HEK293T (cell line): ENCODE measurements at regions not wholly inside any gene's neighbourhood (a gene's known extent, or its start where the extent isn't known, plus 50 kb on each side); places are given as distances from the start of the nearest gene placed in this dataset.
A peak's percentile ranks its signal among the peaks of the same experiment; 100 is the strongest.

Experiments used
- CTCF ChIA-PET: fragments of 350-600 bp; formaldehyde crosslinking; extraction: SDS; loops from one replicate; lab custom pipeline; 2021; ENCODE audit warnings: antibody characterized with exemption, inconsistent platforms; lab: Yijun Ruan, JAX
- POLR2A ChIA-PET: fragments of 350-600 bp; formaldehyde crosslinking; extraction: SDS; loops from one replicate; lab custom pipeline; 2020; ENCODE audit warnings: antibody characterized with exemption, inconsistent platforms; lab: Yijun Ruan, JAX
- DNase-seq: peaks from one replicate; pipeline ENCODE4 v3.0.0; 2012; ENCODE audit warnings: mixed read lengths; ENCODE audit errors: extremely low spot score
- ARNT ChIP-seq: fragments of 450-650 bp; IDR thresholded peaks from 2 replicates; pipeline ENCODE4 v1.6.1; 2017; ENCODE audit warnings: mild to moderate bottlenecking
- BHLHE40 ChIP-seq: fragments of 450-650 bp; IDR thresholded peaks from 2 replicates; pipeline ENCODE4 v1.6.1; 2016; ENCODE audit warnings: mild to moderate bottlenecking, moderate library complexity, borderline replicate concordance
- CTBP1 ChIP-seq: fragments of 450-650 bp; IDR thresholded peaks from 2 replicates; pipeline ENCODE4 v1.6.1; 2016; ENCODE audit warnings: borderline replicate concordance
- ELF4 ChIP-seq: fragments of 450-650 bp; IDR thresholded peaks from 2 replicates; pipeline ENCODE4 v1.6.1; 2017; ENCODE audit warnings: antibody characterized with exemption
- FOXA1 ChIP-seq: fragments of 450-650 bp; IDR thresholded peaks from 2 replicates; pipeline ENCODE4 v1.6.1; 2016; ENCODE audit warnings: mild to moderate bottlenecking
- FOXK2 ChIP-seq: fragments of 450-650 bp; IDR thresholded peaks from 2 replicates; pipeline ENCODE4 v1.6.1; 2016; ENCODE audit warnings: mild to moderate bottlenecking
- FOXM1 ChIP-seq: fragments of 450-650 bp; IDR thresholded peaks from 2 replicates; pipeline ENCODE4 v1.6.1; 2017; ENCODE audit warnings: mild to moderate bottlenecking, borderline replicate concordance
- HDGF ChIP-seq: fragments of 450-650 bp; IDR thresholded peaks from 2 replicates; pipeline ENCODE4 v1.6.1; 2017; ENCODE audit warnings: antibody characterized with exemption, borderline replicate concordance
- L3MBTL2 ChIP-seq: fragments of 450-650 bp; conservative IDR thresholded peaks from 2 replicates; pipeline ENCODE4 v1.6.1; 2016; ENCODE audit warnings: mild to moderate bottlenecking
- LEF1 ChIP-seq: fragments of 450-650 bp; IDR thresholded peaks from 2 replicates; pipeline ENCODE4 v1.6.1; 2017; ENCODE audit warnings: mild to moderate bottlenecking, borderline replicate concordance
- NFRKB ChIP-seq: fragments of 450-650 bp; IDR thresholded peaks from 2 replicates; pipeline ENCODE4 v1.6.1; 2016; ENCODE audit warnings: mild to moderate bottlenecking, moderate library complexity
- PKNOX1 ChIP-seq: fragments of 450-650 bp; IDR thresholded peaks from 2 replicates; pipeline ENCODE4 v1.6.1; 2016
- SP1 ChIP-seq: fragments of 450-650 bp; IDR thresholded peaks from 2 replicates; pipeline ENCODE4 v1.6.1; 2017
- SUZ12 ChIP-seq: fragments of 450-650 bp; IDR thresholded peaks from 2 replicates; pipeline ENCODE4 v1.6.1; 2016; ENCODE audit warnings: mild to moderate bottlenecking
- TARDBP ChIP-seq: fragments of 450-650 bp; IDR thresholded peaks from 2 replicates; pipeline ENCODE4 v1.6.1; 2016
- ZNF384 ChIP-seq: fragments of 450-650 bp; IDR thresholded peaks from 2 replicates; pipeline ENCODE4 v1.6.1; 2016

DNA sequence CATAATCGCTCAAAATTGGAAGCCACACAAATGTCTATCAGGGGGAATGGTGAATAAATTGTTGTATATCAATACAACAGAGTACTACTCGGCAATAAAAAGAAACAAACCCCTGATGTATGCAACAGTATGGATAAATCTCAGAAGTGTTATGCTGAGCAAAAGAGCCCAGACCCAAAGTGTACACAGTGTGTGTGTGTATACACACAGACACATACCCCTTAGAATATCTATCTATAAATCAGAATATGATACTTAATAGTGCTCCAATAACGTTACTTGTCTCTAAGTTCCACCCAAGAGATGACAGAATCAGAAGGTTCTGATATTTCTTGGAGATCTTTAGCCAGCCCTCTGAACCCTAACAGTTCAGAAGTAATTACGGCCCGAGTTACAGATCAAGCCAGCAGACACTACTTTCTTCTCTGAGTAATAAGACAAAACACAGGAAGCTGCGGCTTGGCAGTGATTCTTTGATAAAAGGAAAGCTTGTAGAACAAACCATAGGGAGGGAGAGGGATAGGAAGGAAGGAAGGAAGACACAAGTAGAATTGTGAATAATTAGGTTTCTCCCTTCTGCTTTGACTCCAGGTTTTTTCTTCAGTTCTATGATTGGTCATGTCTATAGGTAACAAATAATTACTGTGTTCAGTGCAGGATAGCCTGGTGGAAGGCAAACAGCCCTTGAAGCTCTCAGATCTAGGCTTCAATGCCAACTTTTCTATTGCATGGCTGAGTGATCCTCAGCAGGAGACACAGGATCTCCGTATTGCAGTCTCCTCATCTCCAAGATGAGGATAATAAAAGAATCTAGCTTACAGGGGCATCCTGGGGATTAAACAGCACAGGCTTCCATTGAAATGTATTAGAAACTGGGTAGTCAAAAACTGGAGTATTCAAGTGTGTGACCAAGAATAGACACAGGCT lies 75.6 kb upstream of the TEAD1 start:
- POLR2A ChIA-PET = no interaction called here
- no peak for DNase-seq
- no peak for TF ChIP-seq ARNT
- no peak for TF ChIP-seq HDGF
- TF ChIP-seq NFRKB = no peak
- CTCF ChIA-PET = interaction anchor here (0.5 to 1.7 kb wide), 8 partner anchors 8 to 310 kb away, joined by 3 to 6 read pairs (median 4); no protein-coding TSS in a partner anchor

GRCh38 chr11:12599408-12600143 lies 74.6 kb upstream of the TEAD1 start:
- CTCF ChIA-PET = interaction anchor here (0.5 to 1.7 kb wide), 11 partner anchors 9 to 311 kb away, joined by 3 to 10 read pairs (median 3); no protein-coding TSS in a partner anchor
- POLR2A ChIA-PET = no interaction called here
- TF ChIP-seq BHLHE40 (no peak), FOXM1 (no peak), FOXA1 (no peak), LEF1 (no peak), PKNOX1 (no peak), ARNT (no peak), SUZ12 (no peak), FOXK2 (no peak), ZNF384 (no peak), HDGF (no peak), ELF4 (no peak)
- DNase-seq = peak; percentile 70

GRCh38 chr11:12600829-12601228 lies 73.4 kb upstream of the TEAD1 start:
- TF ChIP-seq ELF4 (no peak), BHLHE40 (no peak), SP1 (no peak), NFRKB (no peak), LEF1 (no peak), FOXK2 (no peak), ARNT (no peak), L3MBTL2 (no peak), FOXA1 (no peak), TARDBP (no peak), ZNF384 (no peak), HDGF (no peak), PKNOX1 (no peak), SUZ12 (no peak), CTBP1 (no peak), FOXM1 (no peak)
- no peak for DNase-seq
- ChIA-PET POLR2A (no interaction called here), CTCF (interaction anchor here (0.7 to 1.2 kb wide), 2 partner anchors 115 to 288 kb away, joined by 4 to 10 read pairs; no protein-coding TSS in a partner anchor)

DNA sequence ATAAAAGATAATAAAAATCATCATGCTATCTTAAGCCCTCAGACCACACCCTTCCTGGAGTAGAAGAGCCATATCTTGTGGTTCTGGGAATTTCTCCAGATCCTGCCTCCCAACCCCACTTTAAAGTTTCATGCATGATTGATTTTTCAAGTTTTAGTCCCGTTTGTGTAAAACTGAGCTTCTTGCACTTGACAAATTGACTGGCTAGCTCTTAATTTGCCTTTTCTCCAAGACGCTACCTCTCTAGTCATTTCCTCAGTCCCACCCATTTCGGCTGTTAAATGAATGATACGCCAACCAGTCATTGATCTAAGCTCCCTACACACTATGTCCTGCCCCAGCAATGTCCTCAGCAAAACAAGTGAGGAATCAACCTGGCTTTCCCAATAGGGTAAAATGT lies 71.8 kb upstream of the TEAD1 start:
- TF ChIP-seq TARDBP (no peak), CTBP1 (no peak), ELF4 (no peak), SP1 (no peak), NFRKB (no peak), BHLHE40 (no peak), FOXM1 (no peak), FOXA1 (no peak), SUZ12 (no peak), PKNOX1 (no peak), ZNF384 (no peak), L3MBTL2 (no peak), HDGF (no peak), LEF1 (no peak), FOXK2 (no peak), ARNT (no peak)
- DNase-seq = no peak
- ChIA-PET CTCF (interaction anchor here (0.6 kb wide), 1 partner anchor 118 kb away, joined by 3 read pairs; no protein-coding TSS in a partner anchor), POLR2A (no interaction called here)
